SKM-1 (cell line): ENCODE measurements at regions not wholly inside any gene's neighbourhood (a gene's known extent, or its start where the extent isn't known, plus 50 kb on each side); places are given as distances from the start of the nearest gene placed in this dataset.
"Not testable (repeated sequence)": the region's sequence is repeated elsewhere in the genome, so short reads cannot be mapped to it uniquely, and the experiment has no call there.

Experiments
- DNase-seq: peaks from one replicate; lab custom pipeline; 2025; ENCODE audit not compliant: unreplicated experiment; lab: John Stamatoyannopoulos, UW

- DNase-seq: no peak
These were observed 728.7 kb downstream of the DIAPH3 start for GRCh38 chr13:59435024-59435423.

- peak; percentile 39 for DNase-seq
These were observed 726.0 kb downstream of the DIAPH3 start for GRCh38 chr13:59437544-59438301.

GRCh38 chr13:59439776-59440428, 723.8 kb downstream of the DIAPH3 start:
- DNase-seq: no peak

GRCh38 chr13:59441068-59441467, 722.7 kb downstream of the DIAPH3 start:
- not testable (repeated sequence) for DNase-seq

GRCh38 chr13:59441596-59442280, 722.0 kb downstream of the DIAPH3 start:
- no peak for DNase-seq

- no peak for DNase-seq
These were observed 721.3 kb downstream of the DIAPH3 start for GRCh38 chr13:59442461-59442860.

- DNase-seq: no peak
These were observed 720.7 kb downstream of the DIAPH3 start for GRCh38 chr13:59442944-59443486.

GRCh38 chr13:59444210-59444857, 719.4 kb downstream of the DIAPH3 start:
- DNase-seq: no peak

GRCh38 chr13:59445812-59446211, 717.9 kb downstream of the DIAPH3 start:
- no peak for DNase-seq

- no peak for DNase-seq
These were observed 717.3 kb downstream of the DIAPH3 start for GRCh38 chr13:59446391-59446790.

GRCh38 chr13:59447031-59447430, 716.7 kb downstream of the DIAPH3 start:
- no peak for DNase-seq

GRCh38 chr13:59447846-59448620, 715.7 kb downstream of the DIAPH3 start:
- no peak for DNase-seq

GRCh38 chr13:59449750-59450149, 714.0 kb downstream of the DIAPH3 start:
- no peak for DNase-seq

- no peak for DNase-seq
These were observed 713.5 kb downstream of the DIAPH3 start for GRCh38 chr13:59450229-59450628.

GRCh38 chr13:59451236-59451635, 712.5 kb downstream of the DIAPH3 start:
- no peak for DNase-seq

GRCh38 chr13:59452189-59452890, 711.4 kb downstream of the DIAPH3 start:
- DNase-seq: peak; percentile 36

- no peak for DNase-seq
These were observed 704.7 kb downstream of the DIAPH3 start for GRCh38 chr13:59458908-59459579.

GRCh38 chr13:59459972-59460371, 703.8 kb downstream of the DIAPH3 start:
- DNase-seq: no peak

- DNase-seq: no peak
These were observed 702.3 kb downstream of the DIAPH3 start for GRCh38 chr13:59461411-59461810.
